ENCODE measurements at regions not wholly inside any gene's neighbourhood (a gene's known extent, or its start where the extent isn't known, plus 50 kb on each side); places are given as distances from the start of the nearest gene placed in this dataset.

DNA sequence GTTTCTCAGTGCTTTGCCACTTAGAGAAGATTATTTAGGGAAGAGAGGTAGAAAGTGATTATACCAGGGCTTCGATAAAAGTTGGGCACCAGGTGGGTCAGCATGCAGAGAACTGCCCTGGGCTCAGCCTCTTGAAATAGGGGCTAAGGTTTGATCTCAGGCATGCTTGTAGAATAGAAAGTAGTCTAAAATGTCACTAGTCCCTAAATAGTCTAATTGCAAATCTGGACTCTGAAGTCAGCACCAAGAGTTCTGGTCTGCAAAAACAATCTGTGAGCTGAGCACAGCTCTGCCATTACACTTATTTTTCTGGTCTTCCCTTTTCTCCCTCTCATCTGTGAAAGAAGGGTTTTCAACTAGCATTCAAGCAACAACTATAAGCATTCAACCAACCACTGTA, 248.0 kb downstream of the SMARCA2 start:
- FAIRE-seq: no peak
- CTCF ChIA-PET: no interaction called here
- TF ChIP-seq, protein P1, sequence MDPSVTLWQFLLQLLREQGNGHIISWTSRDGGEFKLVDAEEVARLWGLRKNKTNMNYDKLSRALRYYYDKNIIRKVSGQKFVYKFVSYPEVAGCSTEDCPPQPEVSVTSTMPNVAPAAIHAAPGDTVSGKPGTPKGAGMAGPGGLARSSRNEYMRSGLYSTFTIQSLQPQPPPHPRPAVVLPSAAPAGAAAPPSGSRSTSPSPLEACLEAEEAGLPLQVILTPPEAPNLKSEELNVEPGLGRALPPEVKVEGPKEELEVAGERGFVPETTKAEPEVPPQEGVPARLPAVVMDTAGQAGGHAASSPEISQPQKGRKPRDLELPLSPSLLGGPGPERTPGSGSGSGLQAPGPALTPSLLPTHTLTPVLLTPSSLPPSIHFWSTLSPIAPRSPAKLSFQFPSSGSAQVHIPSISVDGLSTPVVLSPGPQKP (IDR thresholded peaks at IDR 0.05; ENCODE audit: low read depth, low read length): no peak
- TF ChIP-seq, protein P2, sequence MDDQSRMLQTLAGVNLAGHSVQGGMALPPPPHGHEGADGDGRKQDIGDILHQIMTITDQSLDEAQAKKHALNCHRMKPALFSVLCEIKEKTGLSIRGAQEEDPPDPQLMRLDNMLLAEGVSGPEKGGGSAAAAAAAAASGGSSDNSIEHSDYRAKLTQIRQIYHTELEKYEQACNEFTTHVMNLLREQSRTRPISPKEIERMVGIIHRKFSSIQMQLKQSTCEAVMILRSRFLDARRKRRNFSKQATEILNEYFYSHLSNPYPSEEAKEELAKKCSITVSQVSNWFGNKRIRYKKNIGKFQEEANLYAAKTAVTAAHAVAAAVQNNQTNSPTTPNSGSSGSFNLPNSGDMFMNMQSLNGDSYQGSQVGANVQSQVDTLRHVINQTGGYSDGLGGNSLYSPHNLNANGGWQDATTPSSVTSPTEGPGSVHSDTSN (IDR thresholded peaks at IDR 0.05; ENCODE audit: insufficient replicate concordance, low read depth, low read length): no peak
- TF ChIP-seq BMI1 (IDR thresholded peaks at IDR 0.05; ENCODE audit: borderline replicate concordance) (no peak), MTA2 (IDR thresholded peaks at IDR 0.05; ENCODE audit: low read depth) (no peak), EP300 (IDR thresholded peaks at IDR 0.05; ENCODE audit: borderline replicate concordance in 1 of 2, control insufficient read depth in 1 of 2, low read depth in 2 of 2, low read length in 2 of 2) (no peak), MEF2B (IDR thresholded peaks at IDR 0.05; ENCODE audit: partially characterized antibody, poor library complexity, severe bottlenecking) (no peak), TCF7 (IDR thresholded peaks at IDR 0.05; ENCODE audit: borderline replicate concordance) (no peak), SREBF2 (IDR thresholded peaks at IDR 0.05; ENCODE audit: low read length) (no peak), GABPA (IDR thresholded peaks at IDR 0.05; ENCODE audit: low read depth) (no peak), NR2C2 (IDR thresholded peaks at IDR 0.05; ENCODE audit: borderline replicate concordance, control insufficient read depth, insufficient read length, low read depth) (no peak), DPF2 (IDR thresholded peaks at IDR 0.05) (no peak), SMC3 (IDR thresholded peaks at IDR 0.05; ENCODE audit: borderline replicate concordance, low read length) (no peak), SMAD5 (IDR thresholded peaks at IDR 0.05; ENCODE audit: low read depth) (no peak), ZBED1 (IDR thresholded peaks at IDR 0.05; ENCODE audit: borderline replicate concordance) (no peak)
- TF ChIP-seq, protein P3, sequence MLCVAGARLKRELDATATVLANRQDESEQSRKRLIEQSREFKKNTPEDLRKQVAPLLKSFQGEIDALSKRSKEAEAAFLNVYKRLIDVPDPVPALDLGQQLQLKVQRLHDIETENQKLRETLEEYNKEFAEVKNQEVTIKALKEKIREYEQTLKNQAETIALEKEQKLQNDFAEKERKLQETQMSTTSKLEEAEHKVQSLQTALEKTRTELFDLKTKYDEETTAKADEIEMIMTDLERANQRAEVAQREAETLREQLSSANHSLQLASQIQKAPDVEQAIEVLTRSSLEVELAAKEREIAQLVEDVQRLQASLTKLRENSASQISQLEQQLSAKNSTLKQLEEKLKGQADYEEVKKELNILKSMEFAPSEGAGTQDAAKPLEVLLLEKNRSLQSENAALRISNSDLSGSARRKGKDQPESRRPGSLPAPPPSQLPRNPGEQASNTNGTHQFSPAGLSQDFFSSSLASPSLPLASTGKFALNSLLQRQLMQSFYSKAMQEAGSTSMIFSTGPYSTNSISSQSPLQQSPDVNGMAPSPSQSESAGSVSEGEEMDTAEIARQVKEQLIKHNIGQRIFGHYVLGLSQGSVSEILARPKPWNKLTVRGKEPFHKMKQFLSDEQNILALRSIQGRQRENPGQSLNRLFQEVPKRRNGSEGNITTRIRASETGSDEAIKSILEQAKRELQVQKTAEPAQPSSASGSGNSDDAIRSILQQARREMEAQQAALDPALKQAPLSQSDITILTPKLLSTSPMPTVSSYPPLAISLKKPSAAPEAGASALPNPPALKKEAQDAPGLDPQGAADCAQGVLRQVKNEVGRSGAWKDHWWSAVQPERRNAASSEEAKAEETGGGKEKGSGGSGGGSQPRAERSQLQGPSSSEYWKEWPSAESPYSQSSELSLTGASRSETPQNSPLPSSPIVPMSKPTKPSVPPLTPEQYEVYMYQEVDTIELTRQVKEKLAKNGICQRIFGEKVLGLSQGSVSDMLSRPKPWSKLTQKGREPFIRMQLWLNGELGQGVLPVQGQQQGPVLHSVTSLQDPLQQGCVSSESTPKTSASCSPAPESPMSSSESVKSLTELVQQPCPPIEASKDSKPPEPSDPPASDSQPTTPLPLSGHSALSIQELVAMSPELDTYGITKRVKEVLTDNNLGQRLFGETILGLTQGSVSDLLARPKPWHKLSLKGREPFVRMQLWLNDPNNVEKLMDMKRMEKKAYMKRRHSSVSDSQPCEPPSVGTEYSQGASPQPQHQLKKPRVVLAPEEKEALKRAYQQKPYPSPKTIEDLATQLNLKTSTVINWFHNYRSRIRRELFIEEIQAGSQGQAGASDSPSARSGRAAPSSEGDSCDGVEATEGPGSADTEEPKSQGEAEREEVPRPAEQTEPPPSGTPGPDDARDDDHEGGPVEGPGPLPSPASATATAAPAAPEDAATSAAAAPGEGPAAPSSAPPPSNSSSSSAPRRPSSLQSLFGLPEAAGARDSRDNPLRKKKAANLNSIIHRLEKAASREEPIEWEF (IDR thresholded peaks at IDR 0.05; ENCODE audit: insufficient replicate concordance, low read depth, low read length): no peak
- TF ChIP-seq, protein P4, sequence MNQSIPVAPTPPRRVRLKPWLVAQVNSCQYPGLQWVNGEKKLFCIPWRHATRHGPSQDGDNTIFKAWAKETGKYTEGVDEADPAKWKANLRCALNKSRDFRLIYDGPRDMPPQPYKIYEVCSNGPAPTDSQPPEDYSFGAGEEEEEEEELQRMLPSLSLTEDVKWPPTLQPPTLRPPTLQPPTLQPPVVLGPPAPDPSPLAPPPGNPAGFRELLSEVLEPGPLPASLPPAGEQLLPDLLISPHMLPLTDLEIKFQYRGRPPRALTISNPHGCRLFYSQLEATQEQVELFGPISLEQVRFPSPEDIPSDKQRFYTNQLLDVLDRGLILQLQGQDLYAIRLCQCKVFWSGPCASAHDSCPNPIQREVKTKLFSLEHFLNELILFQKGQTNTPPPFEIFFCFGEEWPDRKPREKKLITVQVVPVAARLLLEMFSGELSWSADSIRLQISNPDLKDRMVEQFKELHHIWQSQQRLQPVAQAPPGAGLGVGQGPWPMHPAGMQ (IDR thresholded peaks at IDR 0.05; ENCODE audit: borderline replicate concordance): no peak

More for the DNA sequence above, 248.0 kb downstream of the SMARCA2 start:
- ATAC-seq (no peak), DNase-seq (ENCODE audit: low read depth, low spot score) (no peak)
- H4K20me1 ChIP-seq (ENCODE audit: control insufficient read depth, insufficient read depth): no peaks in the 10 kb centered on the region
- no peak overlapping the region for H3K9ac ChIP-seq (ENCODE audit: control insufficient read depth, insufficient read depth, low read length)
- H3K27me3 ChIP-seq (replicated peaks in 1 of 2; ENCODE audit: control insufficient read depth in 2 of 2, insufficient read depth in 2 of 2, low read length in 1 of 2): no peaks in the 10 kb centered on the region; a peak in 2 of 4 replicates
- H2AFZ ChIP-seq (ENCODE audit: control insufficient read depth, low read depth, low read length): no peak overlapping the region
- in situ Hi-C loops (cut with MboI) (no loop called here), intact Hi-C loops (cut with micrococcal nuclease; ENCODE audit: unreplicated experiment) (no loop called here)
- H3K27ac ChIP-seq (ENCODE audit: control insufficient read depth, insufficient read depth): no peak overlapping the region
- H3K4me3 ChIP-seq: no peak overlapping the region
- 0% methylated on average over 1 of the region's 1 CpG for WGBS (ENCODE audit: insufficient coverage, insufficient replicate concordance, low lambda C conversion rate, missing lambda C conversion rate)
- RAD21 ChIA-PET (ENCODE audit: unreplicated experiment): no interaction called here
- no peaks in the 10 kb centered on the region for H3K36me3 ChIP-seq (ENCODE audit: control insufficient read depth in 2 of 2, insufficient read depth in 2 of 2, low read length in 1 of 2)
- SMC1A ChIA-PET (ENCODE audit: uncharacterized antibody, unreplicated experiment): interaction anchor here (0.7 to 1.5 kb wide), 5 partner anchors 9 to 108 kb away, joined by 3 to 5 read pairs (median 4); no protein-coding TSS in a partner anchor
- H3K9me3 ChIP-seq (replicated peaks; ENCODE audit: control insufficient read depth, insufficient read depth, low read length): no peaks in the 10 kb centered on the region
- H3K4me1 ChIP-seq (ENCODE audit: control insufficient read depth, insufficient read depth, low read length): no peaks in the 10 kb centered on the region
- H3K4me2 ChIP-seq (ENCODE audit: control insufficient read depth, insufficient read depth): no peak overlapping the region
- POLR2A ChIA-PET: no interaction called here
- BruUV-seq (replicated peaks): no TSS peak
- H3K79me2 ChIP-seq (ENCODE audit: control insufficient read depth, insufficient read depth, low read length): no peaks in the 10 kb centered on the region
